ENCODE measurements at regions not wholly inside any gene's neighbourhood (a gene's known extent, or its start where the extent isn't known, plus 50 kb on each side); places are given as distances from the start of the nearest gene placed in this dataset.

DNA sequence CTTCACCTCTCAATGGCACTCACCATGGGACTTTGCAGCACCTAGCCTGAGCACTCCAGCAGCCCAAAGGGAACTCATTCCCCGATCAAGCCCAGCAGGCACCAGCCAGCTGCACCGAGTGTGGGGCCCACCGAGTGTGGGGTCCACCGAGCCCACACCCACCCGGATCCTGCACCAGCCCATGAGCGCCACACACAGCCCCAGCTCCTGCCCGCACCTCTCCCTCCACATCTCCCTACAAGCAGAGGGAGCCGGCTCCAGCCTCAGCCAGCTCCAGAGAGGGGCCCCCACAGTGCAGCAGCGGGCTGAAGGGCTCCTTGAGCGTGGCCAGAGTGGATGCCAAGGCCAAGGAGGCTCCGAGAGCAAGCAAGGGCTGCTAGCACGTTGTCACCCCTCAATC is 1182.4 kb downstream of the HACE1 start:
- TF ChIP-seq FOXJ3 (CRISPR knock-in tag; IDR thresholded peaks at IDR 0.05; ENCODE audit: borderline replicate concordance) (no peak), JAZF1 (CRISPR knock-in tag; IDR thresholded peaks at IDR 0.05) (no peak), SMAD3 (CRISPR knock-in tag; IDR thresholded peaks at IDR 0.05; ENCODE audit: borderline replicate concordance) (no peak), E2F5 (CRISPR knock-in tag; IDR thresholded peaks at IDR 0.05) (no peak), MXD4 (CRISPR knock-in tag; IDR thresholded peaks at IDR 0.05; ENCODE audit: borderline replicate concordance) (no peak), SMAD4 (CRISPR knock-in tag; IDR thresholded peaks at IDR 0.05) (no peak), SOX15 (CRISPR knock-in tag; IDR thresholded peaks at IDR 0.05) (no peak)
- TF ChIP-seq, protein P1, sequence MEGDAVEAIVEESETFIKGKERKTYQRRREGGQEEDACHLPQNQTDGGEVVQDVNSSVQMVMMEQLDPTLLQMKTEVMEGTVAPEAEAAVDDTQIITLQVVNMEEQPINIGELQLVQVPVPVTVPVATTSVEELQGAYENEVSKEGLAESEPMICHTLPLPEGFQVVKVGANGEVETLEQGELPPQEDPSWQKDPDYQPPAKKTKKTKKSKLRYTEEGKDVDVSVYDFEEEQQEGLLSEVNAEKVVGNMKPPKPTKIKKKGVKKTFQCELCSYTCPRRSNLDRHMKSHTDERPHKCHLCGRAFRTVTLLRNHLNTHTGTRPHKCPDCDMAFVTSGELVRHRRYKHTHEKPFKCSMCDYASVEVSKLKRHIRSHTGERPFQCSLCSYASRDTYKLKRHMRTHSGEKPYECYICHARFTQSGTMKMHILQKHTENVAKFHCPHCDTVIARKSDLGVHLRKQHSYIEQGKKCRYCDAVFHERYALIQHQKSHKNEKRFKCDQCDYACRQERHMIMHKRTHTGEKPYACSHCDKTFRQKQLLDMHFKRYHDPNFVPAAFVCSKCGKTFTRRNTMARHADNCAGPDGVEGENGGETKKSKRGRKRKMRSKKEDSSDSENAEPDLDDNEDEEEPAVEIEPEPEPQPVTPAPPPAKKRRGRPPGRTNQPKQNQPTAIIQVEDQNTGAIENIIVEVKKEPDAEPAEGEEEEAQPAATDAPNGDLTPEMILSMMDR (IDR thresholded peaks at IDR 0.05) = no peak
- TF ChIP-seq, protein P2, sequence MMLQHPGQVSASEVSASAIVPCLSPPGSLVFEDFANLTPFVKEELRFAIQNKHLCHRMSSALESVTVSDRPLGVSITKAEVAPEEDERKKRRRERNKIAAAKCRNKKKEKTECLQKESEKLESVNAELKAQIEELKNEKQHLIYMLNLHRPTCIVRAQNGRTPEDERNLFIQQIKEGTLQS (CRISPR knock-in tag; conservative IDR thresholded peaks at IDR 0.05) = no peak
- TF ChIP-seq, protein P3, sequence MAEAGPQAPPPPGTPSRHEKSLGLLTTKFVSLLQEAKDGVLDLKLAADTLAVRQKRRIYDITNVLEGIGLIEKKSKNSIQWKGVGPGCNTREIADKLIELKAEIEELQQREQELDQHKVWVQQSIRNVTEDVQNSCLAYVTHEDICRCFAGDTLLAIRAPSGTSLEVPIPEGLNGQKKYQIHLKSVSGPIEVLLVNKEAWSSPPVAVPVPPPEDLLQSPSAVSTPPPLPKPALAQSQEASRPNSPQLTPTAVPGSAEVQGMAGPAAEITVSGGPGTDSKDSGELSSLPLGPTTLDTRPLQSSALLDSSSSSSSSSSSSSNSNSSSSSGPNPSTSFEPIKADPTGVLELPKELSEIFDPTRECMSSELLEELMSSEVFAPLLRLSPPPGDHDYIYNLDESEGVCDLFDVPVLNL (CRISPR knock-in tag; IDR thresholded peaks at IDR 0.05; ENCODE audit: borderline replicate concordance, low read depth) = no peak
- TF ChIP-seq, protein P4, sequence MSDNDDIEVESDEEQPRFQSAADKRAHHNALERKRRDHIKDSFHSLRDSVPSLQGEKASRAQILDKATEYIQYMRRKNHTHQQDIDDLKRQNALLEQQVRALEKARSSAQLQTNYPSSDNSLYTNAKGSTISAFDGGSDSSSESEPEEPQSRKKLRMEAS (CRISPR knock-in tag; IDR thresholded peaks at IDR 0.05) = no peak

All from WTC11 (cell line).